ENCODE measurements at regions not wholly inside any gene's neighbourhood (a gene's known extent, or its start where the extent isn't known, plus 50 kb on each side); places are given as distances from the start of the nearest gene placed in this dataset.

- no peak overlapping the region for H3K27ac ChIP-seq (ENCODE audit: insufficient read depth, low read depth, low read length)
- no peaks in the 10 kb centered on the region for H3K4me1 ChIP-seq (ENCODE audit: control insufficient read depth, extremely low read depth, insufficient read depth, low read length)
- TF ChIP-seq GATA2 (IDR thresholded peaks at IDR 0.05; ENCODE audit: insufficient read depth, insufficient read length, low read depth, low read length) (no peak), JUN (IDR thresholded peaks at IDR 0.05; ENCODE audit: borderline replicate concordance, insufficient read depth, insufficient read length, low read depth) (no peak), POLR2AphosphoS5 (IDR thresholded peaks at IDR 0.05; ENCODE audit: insufficient read depth, low read depth, low read length) (no peak), FOS (IDR thresholded peaks at IDR 0.05; ENCODE audit: borderline replicate concordance, insufficient read depth, low read length) (no peak), POLR2A (IDR thresholded peaks at IDR 0.05; ENCODE audit: low read depth, low read length) (no peak), MYC (IDR thresholded peaks at IDR 0.05; ENCODE audit: low read depth, low read length) (no peak), EZH2 (IDR thresholded peaks at IDR 0.05; ENCODE audit: borderline replicate concordance, low read depth, low read length, severe bottlenecking) (no peak)
- TF ChIP-seq, protein P1, sequence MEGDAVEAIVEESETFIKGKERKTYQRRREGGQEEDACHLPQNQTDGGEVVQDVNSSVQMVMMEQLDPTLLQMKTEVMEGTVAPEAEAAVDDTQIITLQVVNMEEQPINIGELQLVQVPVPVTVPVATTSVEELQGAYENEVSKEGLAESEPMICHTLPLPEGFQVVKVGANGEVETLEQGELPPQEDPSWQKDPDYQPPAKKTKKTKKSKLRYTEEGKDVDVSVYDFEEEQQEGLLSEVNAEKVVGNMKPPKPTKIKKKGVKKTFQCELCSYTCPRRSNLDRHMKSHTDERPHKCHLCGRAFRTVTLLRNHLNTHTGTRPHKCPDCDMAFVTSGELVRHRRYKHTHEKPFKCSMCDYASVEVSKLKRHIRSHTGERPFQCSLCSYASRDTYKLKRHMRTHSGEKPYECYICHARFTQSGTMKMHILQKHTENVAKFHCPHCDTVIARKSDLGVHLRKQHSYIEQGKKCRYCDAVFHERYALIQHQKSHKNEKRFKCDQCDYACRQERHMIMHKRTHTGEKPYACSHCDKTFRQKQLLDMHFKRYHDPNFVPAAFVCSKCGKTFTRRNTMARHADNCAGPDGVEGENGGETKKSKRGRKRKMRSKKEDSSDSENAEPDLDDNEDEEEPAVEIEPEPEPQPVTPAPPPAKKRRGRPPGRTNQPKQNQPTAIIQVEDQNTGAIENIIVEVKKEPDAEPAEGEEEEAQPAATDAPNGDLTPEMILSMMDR (IDR thresholded peaks at IDR 0.05; ENCODE audit: extremely low read depth in 1 of 2, insufficient read depth in 1 of 2, low read depth in 1 of 2, low read length in 2 of 2), result no peak
- TF ChIP-seq, protein P2, sequence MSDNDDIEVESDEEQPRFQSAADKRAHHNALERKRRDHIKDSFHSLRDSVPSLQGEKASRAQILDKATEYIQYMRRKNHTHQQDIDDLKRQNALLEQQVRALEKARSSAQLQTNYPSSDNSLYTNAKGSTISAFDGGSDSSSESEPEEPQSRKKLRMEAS (IDR thresholded peaks at IDR 0.05; ENCODE audit: insufficient read depth, insufficient read length), result no peak
- no peaks in the 10 kb centered on the region for H3K79me2 ChIP-seq (ENCODE audit: control insufficient read depth, insufficient read depth, low read length)
- no peak overlapping the region for H3K9ac ChIP-seq (replicated peaks; ENCODE audit: extremely low read depth, insufficient read depth, low read length)
- H3K4me2 ChIP-seq (ENCODE audit: insufficient read depth, low read length), result no peak overlapping the region
- no peaks in the 10 kb centered on the region for H3K36me3 ChIP-seq (ENCODE audit: control insufficient read depth in 2 of 2, extremely low read depth in 1 of 2, insufficient read depth in 2 of 2, low read length in 2 of 2)
- no peaks in the 10 kb centered on the region for H3K9me1 ChIP-seq (replicated peaks; ENCODE audit: control insufficient read depth, extremely low read depth, insufficient read depth, low read length)
- no peak overlapping the region for H2AFZ ChIP-seq (ENCODE audit: low read depth, low read length)
- H3K4me3 ChIP-seq (replicated peaks in 1 of 3; ENCODE audit: insufficient read depth in 1 of 3, low read depth in 1 of 3, low read length in 3 of 3), result no peak overlapping the region
- FAIRE-seq (no peak), DNase-seq (ENCODE audit: low read depth, low spot score) (no peak)
- intact Hi-C loops (cut with micrococcal nuclease) (no loop called here), dilution Hi-C loops (cut with MboI; ENCODE audit: extremely low pct_ligation_motif_present, low sequenced_read_pairs) (no loop called here)
- CTCF ChIA-PET, result no interaction called here
- POLR2A ChIA-PET, result no interaction called here
- H3K9me3 ChIP-seq (replicated peaks; ENCODE audit: control insufficient read depth, insufficient read depth, low read length), result peaks cover 2% of the 10 kb centered on the region
- no peaks in the 10 kb centered on the region for H3K27me3 ChIP-seq (ENCODE audit: control insufficient read depth in 2 of 2, insufficient read depth in 2 of 2, low read length in 2 of 2)
- no TSS peak for BruUV-seq (replicated peaks)
- no peaks in the 10 kb centered on the region for H4K20me1 ChIP-seq (replicated peaks; ENCODE audit: control insufficient read depth, extremely low read depth, insufficient read depth, low read length)
Measured at GRCh38 chr2:228801451-228801850, 469.6 kb downstream of the PID1 start.

All from endothelial cell of umbilical vein (primary cell).